Glomerular endothelial cell (primary cell): ENCODE measurements at regions not wholly inside any gene's neighbourhood (a gene's known extent, or its start where the extent isn't known, plus 50 kb on each side); places are given as distances from the start of the nearest gene placed in this dataset.

Experiments
- DNase-seq: peaks from one replicate; pipeline ENCODE4 v3.0.0-alpha.2; 2011; ENCODE audit warnings: low read depth, low spot score; ENCODE audit errors: extremely low read depth

DNA sequence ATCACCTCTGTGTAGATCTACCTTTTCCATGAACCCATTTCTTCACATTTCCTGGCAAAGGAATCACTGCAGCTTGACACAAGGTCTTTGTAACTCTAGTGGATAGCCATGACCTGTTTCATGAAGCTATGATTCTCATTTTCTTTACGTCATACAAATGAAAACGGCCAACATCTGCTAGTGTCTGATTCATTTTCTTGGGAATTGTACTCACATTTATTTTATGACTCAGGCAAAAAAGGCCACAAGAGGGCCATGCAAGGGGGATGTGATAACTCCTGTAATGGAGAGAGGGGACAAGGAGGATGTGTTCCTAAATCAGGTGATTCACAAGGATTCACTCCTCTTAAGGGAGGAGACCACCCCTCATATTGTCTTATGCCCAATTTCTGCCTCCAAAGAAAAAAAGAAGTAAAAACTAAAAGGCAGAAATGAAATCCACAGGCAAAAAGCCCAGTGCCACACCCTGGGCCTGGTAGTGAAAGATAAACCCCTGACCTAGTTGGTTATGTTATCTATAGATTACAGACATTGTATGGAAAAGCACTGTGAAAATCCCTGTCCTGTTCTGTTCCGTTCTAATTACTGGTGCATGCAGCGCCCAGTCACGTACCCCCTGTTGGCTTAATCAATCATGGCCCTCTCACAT lies 249.9 kb downstream of the IPMK start:
- DNase-seq = no peak

DNA sequence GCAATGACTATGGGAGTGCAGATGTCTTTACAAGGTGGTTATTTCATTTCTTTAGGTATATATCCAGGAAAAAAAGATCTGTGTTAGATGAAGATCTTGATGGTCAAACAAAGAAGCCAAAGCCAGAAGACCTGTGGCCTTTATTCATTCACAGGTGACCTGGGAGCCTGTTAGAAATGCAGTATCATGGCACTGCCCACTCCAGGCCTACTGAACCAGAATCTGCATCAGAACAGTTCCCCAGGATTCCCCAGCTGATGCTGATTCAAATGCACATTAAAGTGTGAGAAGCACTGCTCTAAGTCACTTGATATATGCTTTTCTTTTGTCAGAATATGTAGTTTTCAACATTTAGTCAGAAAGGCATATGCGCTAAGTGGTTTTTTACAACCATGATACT lies 251.1 kb downstream of the IPMK start:
- no peak for DNase-seq

DNA sequence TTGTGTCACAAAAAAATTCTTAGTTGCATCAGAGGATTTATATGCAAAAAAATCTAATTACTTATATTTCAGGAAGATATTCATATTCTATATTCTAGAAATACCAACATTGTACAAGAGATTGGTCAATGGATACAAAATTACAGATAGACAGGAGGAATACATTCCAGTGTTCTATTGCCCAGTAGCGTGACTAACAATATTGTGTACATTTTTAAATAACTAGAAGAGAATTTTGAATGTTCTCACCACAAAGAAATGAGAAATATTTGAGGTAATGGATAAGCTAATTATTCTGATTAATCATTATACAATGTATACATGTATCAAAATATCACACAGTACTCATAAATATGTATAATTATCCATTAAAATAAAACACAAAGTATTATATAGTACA lies 253.3 kb downstream of the IPMK start:
- no peak for DNase-seq

DNA sequence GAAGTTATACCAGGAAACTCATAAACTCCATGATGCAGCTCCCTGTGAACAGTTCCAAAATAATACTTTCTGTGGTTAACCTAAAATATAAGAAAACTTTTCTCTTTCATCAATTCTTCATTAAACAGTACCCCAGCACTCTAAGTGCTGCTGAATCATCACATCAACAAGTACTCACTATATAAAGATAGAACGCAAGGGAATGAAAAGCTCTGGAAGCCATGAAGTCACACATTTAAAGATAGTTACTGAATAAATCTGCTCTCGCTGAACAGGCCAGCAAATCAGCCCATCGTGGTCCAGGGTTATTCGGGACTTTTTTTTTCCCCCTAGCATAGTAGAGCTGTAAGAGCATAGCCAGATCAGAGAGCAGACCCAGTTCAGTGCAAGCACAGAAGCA lies 254.3 kb downstream of the IPMK start:
- DNase-seq = no peak

DNA sequence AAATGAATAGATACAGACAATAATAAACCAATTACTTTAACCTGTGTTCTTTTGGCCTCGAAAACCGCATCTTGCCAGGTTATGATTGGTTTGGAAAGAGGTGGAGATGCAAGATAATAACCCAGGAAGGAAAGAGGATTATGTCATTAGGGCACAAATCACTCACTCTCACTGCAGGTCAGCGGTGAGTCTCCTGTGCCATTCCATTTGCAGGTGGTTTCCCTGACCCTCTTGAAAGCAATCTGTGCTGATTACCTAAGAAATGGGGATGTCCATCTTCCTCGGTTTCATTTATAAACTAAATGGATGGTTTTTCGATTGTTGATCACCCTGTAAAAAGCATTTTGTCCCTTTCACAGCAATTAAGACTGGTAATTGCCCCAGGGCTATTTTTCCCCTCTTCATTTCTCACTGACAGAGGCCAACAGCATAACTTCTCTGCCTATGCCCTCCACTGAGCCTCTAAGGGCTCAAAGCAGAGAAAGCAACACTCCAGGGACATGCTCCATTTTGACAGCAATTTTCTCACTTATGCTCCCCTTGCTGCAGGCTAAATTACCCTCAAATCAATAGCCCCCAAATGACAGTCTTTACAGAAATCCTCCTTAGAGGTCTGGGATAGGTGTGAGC lies 257.5 kb downstream of the IPMK start:
- DNase-seq = no peak

DNA sequence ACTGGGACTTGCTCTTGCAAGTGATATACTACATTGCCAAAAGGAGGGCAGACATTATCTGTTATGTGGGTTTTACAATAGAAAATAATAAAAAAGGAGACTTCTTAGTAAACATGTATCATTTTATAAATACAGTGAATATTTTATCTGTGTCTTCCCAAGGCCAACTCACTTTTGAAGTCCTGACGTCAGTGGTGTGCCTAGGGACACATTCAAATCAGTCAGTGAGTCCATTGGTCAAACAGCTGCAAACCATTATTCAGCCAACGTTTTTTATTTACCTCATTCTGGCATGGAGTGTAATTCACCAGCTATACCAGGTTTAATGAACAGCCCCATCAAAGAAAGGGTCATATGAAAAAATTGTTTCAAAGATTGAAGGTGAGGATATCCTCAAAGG lies 263.7 kb downstream of the IPMK start:
- DNase-seq = no peak

DNA sequence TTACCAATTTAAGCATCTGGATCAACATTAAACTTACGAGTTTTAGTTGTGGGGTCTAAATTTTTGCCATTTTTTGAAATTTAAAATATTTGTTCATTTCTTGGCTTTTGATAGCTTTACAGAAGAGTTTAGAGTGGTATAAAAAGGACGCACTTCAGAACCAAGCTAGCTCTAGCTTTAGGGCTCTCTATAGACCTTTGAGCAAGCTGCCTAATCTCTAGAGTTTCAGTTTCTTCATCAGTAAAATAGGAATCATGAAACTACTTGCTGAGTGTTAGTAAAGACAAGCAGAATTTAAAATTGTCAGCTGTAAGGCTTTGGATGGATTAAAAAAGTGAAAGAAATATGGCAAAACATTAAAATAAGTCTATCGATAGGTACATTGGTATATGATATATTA lies 266.5 kb downstream of the IPMK start:
- no peak for DNase-seq

DNA sequence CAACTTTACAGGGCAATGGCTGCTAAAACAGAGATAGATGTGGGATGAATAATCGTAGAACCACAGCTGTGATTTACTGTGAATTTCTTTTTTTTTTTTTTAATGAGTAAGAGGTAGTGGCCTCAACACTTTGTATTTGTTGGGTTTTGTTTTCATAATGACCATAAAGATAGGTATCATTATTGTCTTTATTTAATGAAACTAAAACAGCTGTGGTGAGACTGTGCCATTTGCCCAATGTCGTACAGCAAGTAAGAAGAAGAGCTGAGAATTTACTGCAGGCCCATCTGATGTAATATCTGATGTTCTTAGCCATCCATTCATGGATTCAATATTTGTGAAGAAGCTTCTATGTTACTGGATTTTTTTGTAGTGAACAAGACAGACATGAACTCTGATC lies 271.2 kb downstream of the IPMK start:
- no peak for DNase-seq

DNA sequence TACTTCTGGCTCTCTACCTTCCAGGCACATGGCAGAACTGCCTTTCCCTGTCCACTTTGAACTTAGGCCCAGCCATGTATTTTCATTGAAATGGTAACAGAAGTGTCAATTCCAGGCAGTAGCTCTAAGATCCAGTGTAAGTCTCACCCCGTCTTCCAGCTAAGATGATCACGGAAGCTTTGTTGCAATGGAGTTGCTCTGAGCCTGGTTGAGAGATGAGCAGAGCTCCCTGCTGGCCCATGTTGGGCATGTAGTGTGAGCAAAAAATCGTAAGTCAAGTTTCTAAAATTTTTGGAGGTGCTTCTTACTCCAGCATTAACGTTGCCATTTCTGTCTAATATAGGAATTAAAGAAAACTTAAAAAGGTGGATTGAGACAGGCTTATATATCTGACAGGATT lies 274.4 kb downstream of the IPMK start:
- DNase-seq = no peak

DNA sequence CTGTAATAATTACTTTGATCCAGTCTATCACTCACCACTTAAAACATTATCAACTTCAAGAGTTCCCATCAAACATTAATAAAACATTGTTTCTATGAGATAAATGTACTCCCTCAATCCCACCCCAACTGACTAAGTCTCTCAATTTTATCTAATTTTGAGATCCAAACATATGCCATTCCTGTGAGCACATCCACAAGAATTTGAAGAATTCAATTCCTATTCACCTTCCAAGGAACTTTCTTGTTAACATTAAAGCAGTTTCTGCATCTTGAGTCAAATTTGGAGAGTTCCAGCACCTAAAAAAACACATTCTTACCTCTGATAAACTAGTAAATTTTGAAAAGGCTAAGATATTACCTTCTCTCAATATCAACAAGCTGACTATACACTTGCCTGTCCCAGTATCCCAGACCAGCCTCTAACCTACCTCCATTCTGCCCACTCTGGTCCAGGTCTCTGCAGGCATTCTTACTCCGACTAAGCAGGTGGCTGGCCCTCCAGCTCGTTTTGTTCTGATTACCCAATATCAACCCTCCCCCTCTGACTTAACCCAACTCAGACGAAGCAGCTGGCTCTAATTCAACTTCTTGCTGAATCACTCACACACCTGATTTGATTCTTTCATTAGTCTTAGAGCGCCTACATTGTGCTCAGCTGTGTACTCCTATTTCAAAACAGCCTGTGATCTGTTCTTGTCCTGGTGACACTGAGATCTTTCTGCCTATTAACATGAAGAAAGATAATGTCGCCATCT lies 275.2 kb downstream of the IPMK start:
- DNase-seq = no peak

DNA sequence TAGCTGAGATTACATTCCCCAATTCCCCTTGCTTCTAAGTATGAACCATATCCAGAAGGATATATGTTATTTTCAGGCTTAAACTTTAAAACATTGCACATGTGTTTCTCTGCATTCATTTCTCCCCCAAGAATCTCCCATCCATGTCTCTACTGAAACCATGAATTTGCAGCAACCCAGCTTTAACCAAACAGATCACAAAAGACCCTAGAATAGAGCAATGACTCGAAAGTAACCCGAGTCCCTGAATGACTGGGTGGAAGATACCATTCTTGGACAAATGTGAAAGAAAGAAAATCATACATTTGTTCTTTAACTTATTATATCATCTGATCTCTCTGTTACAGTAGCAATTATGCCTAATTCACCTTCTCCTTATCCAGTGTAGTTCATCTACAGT lies 278.7 kb downstream of the IPMK start:
- no peak for DNase-seq

DNA sequence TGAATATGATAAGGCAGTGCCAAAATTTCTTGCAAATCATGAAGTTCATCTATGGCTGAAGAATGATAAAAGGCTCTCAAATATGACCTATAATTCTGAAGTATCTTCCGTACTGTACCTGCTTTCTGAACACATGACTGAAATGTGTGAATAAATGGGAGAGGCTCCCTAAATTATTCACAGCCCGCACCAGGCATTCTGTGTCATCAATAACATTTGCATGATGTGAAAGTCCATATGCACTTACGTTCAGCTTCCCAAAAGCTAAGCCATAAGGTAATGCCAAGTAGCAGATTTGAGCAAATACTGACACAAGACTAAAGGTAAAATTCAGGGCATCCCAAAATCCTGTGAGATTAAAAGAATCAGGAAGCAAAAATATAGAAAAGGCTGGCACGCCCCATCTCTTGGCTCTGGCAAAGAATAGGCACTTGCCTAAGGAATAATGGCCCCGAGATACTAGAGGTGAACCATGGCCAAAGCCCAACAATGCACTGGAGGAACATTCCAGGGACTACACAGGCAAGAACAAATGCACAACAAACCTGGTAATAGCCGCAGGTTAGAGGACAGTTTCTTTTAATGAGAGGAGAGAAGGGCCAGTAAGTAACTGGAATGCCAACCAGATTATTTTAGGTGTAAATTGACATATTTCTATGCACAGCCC lies 280.5 kb downstream of the IPMK start:
- DNase-seq = no peak

DNA sequence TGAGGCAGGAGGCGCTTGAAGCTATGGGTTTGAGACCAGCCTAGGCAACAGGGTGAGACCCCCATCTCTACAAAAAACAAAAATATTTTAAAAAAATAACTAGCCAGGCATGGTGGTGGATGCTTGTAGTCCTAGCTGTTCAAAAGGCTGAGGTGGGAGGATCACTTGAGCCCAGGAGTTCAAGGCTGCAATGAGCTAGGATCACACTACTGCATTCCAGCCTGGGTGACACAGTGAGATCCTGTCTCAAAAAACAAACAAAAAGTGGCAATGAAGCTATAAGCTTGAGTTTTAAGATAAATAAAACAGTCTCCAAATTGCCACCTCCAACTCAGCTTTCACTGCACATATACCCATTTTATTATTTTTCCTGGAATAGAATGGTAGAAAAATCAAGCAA lies 281.3 kb downstream of the IPMK start:
- DNase-seq = no peak

DNA sequence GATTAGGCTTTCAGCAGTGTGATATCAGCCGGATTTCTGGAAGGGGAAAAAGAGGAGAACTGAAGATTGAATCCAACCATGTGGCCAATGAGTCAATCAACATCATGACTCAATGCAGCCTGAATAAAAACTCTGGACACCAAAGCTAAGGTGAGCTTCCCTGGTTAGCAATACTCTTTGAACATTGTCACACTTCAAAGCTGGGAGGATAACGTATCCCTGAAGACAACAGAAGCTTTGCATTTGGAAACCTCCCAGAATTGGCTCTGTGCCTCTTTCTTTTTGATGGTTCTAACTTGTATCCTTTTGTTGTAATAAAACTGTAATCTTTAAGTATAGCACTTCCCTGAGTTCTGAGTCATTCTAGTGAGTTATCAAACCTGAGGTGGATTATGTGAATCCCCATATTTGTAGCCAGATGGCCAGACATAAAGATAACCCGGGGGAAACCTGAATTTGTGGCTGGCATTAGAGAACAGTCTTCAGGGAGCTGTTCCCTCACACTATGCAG lies 284.4 kb downstream of the IPMK start:
- no peak for DNase-seq

DNA sequence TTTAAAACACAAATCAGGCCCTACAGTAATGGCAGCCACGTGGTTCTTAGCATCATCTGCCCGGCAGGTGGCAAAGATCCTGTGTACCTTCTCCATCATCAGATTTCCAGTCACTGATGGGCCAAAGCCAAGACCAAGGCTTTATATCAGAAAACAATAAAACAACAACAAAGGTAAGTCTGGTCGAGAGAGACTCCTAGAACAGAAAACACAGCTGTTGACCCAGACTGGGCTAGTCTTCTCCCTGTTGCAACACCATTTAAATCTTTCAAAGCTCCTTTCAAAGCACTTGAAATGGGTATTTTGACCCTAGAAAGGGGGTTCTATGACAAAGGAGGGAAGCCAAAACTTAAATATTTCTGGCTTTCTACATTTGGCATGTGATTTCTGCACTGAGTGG lies 285.6 kb downstream of the IPMK start:
- DNase-seq = no peak

DNA sequence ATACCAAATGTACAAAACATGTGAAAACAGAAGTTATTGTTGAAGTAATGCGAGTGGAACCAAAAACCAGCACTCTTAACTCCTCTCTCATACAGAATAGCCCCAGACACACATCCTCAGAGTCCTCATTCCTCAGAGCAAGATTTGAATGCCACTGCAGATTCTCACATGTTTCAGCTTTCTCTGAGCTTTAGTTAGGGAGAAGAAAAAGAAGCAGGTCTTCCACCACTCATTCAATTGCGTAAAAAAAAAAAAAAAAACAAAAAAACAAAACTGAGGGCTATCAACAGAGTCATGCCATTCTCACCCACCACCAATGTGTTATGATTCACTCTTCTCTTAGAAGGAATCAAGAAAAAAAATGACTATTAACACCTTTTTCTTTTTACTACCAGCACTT lies 287.7 kb downstream of the IPMK start:
- DNase-seq = no peak

DNA sequence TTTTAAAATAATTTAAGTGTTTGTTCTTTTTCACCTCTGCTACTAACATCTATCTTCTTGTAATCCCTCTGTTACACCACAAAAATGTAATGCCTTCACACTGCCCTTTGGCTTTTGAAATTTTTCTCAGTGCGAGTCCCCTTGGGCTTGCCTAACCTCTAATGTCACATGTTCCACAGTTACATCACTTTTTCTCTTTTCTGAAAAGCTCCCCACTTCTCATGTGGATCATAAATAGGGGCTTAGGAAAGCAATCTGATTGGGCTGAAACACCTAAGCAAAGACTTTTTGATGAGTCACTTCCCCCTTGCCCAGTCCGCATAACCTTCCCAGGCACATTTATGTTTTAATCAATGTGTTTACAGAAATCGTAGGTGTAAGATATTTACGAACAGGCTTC lies 288.2 kb downstream of the IPMK start:
- no peak for DNase-seq

DNA sequence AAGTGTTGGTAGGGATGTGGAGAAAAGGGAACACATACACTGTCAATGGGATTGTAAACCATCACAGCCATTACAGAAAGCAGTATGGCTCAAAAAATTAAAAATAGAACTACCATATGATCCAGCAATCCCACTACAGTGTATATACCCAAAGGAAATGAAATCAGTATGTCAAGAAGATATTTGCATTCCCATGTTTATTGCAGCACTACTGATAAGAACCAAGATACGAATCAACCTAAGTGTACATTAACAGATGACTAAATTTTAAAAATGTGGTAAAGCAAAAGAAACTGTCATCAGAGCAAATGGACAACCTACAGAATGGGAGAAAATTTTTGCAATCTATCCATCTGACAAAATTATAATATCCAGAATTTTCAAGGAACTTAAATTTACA lies 290.4 kb downstream of the IPMK start:
- no peak for DNase-seq

DNA sequence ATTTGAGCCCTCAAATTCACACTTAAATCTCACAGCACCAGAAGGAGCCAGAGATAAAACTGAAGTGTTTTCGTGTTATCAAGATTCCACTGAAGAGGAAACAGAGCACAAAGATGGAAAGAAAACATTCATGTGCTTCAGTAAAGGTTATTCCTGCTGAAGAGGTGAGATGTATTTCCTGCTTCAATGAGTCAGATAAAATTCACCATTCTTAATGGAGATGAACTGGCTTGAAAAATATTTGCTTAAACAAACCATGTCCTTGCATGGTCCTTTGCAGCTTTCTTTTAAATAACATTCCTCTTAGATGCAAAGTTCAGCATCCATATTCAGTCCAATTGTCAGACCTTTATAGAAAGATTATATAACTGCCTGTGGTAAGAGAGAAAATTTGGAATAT lies 294.2 kb downstream of the IPMK start:
- no peak for DNase-seq

DNA sequence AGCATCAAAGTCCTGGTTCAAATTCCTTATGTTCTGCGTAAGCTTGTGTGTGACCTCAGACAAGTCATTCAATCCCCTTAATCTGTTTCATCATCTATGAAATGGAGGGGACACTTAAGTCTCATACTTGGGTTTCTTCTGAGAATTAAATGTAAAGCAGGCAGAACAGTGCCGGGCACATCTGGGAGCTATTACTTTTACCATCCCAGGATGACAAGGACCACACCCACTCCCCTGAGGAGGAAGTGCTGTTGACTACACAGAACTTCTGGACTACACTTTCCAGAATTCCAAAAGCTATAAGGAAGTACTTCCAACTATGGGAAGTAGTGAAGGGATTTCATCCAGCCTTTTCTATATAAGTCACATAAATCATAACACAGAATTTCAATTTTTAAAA lies 294.9 kb downstream of the IPMK start:
- DNase-seq = no peak

DNA sequence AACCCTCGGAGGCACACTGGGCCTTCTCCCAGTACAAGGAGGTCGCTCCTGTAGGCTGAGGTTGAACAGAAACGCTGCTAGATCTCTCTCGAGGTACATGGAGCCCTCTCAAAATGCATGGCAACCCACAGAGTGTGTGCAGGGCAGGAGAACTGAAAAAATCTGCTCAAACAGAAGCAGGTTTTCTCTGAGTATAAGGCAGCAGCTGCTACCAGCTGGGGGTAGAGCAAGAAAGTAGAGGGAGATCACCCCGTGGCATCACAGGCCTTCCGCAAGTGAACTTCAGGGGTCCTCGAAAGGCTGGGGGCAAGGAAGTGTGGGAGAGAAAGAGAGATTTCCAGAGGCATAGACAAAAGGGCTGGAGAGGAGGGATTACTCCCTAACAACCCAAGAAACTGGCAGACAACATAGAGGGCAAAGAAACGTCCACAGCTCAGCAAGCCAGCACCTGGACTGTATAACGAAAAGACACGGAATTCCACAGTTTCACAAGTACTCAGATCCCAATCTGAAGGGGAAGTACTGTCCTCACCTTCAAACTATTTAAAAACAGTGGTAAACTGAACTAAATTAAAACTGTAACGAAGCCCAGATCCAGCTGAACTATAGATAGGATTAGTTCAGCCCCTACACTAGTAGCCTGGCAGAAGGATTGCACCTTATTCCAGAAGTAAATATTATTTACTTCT lies 299.2 kb downstream of the IPMK start:
- no peak for DNase-seq
